GM06990 (cell line): ENCODE measurements at regions not wholly inside any gene's neighbourhood (a gene's known extent, or its start where the extent isn't known, plus 50 kb on each side); places are given as distances from the start of the nearest gene placed in this dataset.

ENCODE experiments used
- DNase-seq: peaks from one replicate; pipeline ENCODE4 v3.0.0-alpha.2; 2011; ENCODE audit not compliant: insufficient read length; ENCODE audit errors: extremely low read depth
- H3K27me3 ChIP-seq: replicated peaks from 2 replicates; pipeline ENCODE4 v1.6.0; 2011; ENCODE audit warnings: low read length; ENCODE audit not compliant: control insufficient read depth, insufficient read depth
- H3K36me3 ChIP-seq: 2 replicates; pipeline ENCODE4 v1.5.1; 2011; ENCODE audit warnings: low read length; ENCODE audit not compliant: control insufficient read depth, insufficient read depth
- H3K4me3 ChIP-seq: replicated peaks from 2 replicates; pipeline ENCODE4 v1.5.1; 2011; ENCODE audit warnings: low read depth, mild to moderate bottlenecking, control low read depth, low read length
- TF ChIP-seq, protein P1 (sequence below): IDR thresholded peaks from 2 replicates; pipeline ENCODE4 v1.5.1; 2011; ENCODE audit warnings: low read length, control low read depth, mild to moderate bottlenecking, inconsistent platforms; ENCODE audit not compliant: insufficient read depth, poor library complexity, severe bottlenecking

DNA sequence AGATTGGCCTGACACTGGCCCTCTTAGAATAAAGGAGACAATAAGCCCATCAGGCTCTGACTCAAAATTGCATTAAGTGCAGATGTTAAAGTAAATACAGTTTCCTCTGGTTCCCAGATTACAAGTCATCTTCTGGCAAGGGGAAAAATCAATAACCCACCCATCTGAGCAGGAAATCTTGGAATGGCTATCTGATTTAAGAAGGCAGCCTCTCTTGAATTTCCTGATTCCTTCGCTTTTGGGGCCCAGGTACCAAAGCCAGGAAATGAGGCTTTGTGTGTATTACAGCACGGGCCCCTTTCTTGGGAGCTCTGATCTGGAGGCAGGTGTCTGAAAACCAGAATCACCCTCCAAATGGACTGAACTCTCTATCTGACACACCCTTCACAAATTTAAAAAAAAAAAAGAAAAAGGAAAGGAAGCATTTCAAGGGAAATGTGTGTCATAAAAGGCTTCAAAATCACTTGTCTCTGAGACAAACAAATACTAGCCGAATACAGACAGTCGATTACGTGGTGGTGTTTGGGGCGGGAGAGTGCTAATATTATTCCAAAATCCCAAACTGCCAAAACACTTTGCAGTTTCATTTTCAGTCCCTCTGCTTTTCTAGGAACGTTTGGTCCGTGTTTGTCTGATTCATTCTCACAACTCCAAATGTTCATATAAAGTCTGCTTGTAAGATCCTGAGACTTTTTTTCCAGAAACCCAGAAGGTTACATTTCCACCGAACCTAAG, 240.9 kb upstream of the CAMK1G start:
- Histone ChIP-seq H3K36me3 (no peaks in the 10 kb centered on the region), H3K4me3 (no peak overlapping the region), H3K27me3 (no peaks in the 10 kb centered on the region)
- TF ChIP-seq, protein P1, sequence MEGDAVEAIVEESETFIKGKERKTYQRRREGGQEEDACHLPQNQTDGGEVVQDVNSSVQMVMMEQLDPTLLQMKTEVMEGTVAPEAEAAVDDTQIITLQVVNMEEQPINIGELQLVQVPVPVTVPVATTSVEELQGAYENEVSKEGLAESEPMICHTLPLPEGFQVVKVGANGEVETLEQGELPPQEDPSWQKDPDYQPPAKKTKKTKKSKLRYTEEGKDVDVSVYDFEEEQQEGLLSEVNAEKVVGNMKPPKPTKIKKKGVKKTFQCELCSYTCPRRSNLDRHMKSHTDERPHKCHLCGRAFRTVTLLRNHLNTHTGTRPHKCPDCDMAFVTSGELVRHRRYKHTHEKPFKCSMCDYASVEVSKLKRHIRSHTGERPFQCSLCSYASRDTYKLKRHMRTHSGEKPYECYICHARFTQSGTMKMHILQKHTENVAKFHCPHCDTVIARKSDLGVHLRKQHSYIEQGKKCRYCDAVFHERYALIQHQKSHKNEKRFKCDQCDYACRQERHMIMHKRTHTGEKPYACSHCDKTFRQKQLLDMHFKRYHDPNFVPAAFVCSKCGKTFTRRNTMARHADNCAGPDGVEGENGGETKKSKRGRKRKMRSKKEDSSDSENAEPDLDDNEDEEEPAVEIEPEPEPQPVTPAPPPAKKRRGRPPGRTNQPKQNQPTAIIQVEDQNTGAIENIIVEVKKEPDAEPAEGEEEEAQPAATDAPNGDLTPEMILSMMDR = no peak
- DNase-seq = no peak

DNA sequence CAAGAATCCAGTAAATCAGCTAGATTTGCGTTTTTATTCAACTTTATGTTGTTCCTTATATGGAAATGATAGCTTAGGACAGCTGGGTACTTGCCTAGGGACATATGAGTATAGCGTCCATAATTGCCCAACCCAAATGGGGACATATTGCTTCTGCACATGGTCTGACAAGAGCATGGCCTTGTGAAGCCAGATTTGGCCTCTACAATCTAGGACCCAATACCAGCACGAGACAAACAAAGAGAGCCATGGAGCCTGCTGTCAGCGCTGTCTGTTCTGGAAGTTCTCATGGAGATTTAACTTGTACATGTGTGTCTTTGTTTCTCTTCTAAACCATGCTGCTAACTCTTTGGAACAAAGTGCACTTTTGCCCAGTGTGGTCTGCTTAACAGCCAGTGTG, 240.0 kb upstream of the CAMK1G start:
- DNase-seq = no peak
- H3K36me3 ChIP-seq = no peaks in the 10 kb centered on the region
- no peak overlapping the region for H3K4me3 ChIP-seq
- no peaks in the 10 kb centered on the region for H3K27me3 ChIP-seq
- TF ChIP-seq, protein P1 = no peak

DNA sequence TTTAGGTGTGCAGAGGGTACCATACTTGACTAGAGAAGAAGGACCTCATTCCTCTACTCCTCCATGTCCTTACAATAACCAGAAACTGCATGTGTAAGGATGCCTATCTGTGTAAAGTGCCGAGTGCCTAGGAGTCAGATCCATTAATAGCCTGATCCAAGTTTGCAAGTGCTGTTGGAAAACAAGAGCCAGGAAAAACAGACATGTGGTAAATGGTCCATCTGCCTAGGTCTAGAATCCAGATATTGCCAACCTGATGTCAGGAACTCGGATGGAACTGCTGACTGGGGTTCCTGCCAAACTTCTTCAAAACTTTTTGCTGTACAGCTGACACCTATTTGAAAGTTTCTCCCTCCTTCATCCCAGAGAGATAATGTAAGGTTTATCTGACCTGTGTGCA, 239.4 kb upstream of the CAMK1G start:
- TF ChIP-seq, protein P1 = no peak
- H3K36me3 ChIP-seq = no peaks in the 10 kb centered on the region
- no peak overlapping the region for H3K4me3 ChIP-seq
- no peak for DNase-seq
- no peaks in the 10 kb centered on the region for H3K27me3 ChIP-seq

DNA sequence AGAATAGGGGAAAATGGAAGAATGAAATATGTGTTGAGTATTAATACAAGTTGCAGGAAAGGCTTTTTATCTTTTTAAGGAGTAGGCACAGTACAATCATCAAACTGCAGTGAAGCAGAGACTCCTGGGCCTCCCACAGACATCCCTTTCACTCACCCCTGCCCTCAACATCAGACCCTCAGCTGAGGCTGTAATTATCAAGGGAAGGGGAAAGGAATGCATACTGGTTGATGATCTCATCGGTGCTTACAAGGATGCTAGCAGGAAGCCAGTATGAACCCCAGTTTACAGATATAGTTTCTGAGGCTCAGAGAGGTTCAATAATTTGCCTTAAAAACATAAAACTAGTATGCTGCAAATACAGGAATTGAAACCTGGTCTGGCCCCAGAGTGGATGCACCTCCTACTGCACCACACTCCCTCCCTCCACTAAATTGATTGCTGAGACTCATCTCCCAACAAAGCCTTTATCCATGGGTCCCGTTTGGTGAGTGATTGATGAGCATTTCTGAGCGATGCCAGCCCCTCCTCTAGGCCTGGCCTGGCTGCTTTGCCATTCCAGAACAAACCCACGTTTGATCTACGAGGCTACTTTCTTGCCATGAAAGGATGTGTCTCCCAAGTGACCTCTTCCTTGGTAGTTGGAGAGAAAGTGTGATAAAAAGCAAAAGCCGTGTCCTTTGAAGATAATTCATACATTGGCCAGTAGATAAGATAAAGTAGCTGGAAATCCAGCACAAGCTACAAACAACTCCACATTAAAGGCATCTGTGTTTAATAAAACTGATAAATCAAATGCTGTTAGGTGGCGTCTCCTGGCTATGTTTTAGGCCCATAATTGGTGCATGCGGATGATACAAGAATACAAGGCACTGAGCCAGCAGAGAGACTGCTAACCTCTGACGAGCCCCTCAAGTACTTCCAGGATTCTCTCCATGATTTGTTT, 233.9 kb upstream of the CAMK1G start:
- H3K27me3 ChIP-seq = no peaks in the 10 kb centered on the region

DNA sequence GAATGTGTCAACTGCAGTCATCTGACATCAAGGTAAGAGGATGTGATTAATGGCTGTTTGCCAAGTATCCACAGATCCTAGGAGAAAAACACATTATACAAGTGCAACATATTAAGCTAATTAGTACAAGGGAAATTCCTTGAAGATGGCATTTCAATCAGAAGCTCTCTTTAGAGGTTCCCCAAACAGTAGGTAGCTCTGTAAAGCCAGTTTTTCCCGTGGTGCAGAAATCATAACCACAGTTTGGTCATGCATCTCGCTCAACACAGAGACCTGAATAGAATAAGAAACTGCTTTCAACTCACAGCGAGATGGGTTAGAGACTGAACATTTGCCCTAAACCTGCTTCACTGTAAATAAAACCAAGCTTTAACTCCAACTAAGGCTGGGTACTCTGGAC, 230.5 kb upstream of the CAMK1G start:
- TF ChIP-seq, protein P1 = no peak
- no peaks in the 10 kb centered on the region for H3K36me3 ChIP-seq
- no peaks in the 10 kb centered on the region for H3K27me3 ChIP-seq
- no peak for DNase-seq
- no peak overlapping the region for H3K4me3 ChIP-seq

More for the DNA sequence above, 233.9 kb upstream of the CAMK1G start:
- no peak for DNase-seq
- H3K4me3 ChIP-seq = no peak overlapping the region
- H3K36me3 ChIP-seq = no peaks in the 10 kb centered on the region
- TF ChIP-seq, protein P1 = no peak
